Trophoblast cell (in vitro differentiated cells and primary cell): ENCODE measurements at regions not wholly inside any gene's neighbourhood (a gene's known extent, or its start where the extent isn't known, plus 50 kb on each side); places are given as distances from the start of the nearest gene placed in this dataset.

ENCODE experiments used
- DNase-seq, 2 donors: peaks; one replicate each; pipeline ENCODE4 v3.0.0-alpha.2; 2016
- H2AFZ ChIP-seq: 2 replicates; pipeline ENCODE4 v1.6.1; 2013; ENCODE audit warnings: low read length, moderate library complexity, mild to moderate bottlenecking; ENCODE audit not compliant: insufficient read depth, poor library complexity
- H2AK5ac ChIP-seq: 2 replicates; pipeline ENCODE4 v1.6.1; 2013; ENCODE audit warnings: mild to moderate bottlenecking, low read length
- H2BK120ac ChIP-seq: 2 replicates; pipeline ENCODE4 v1.6.1; 2013; ENCODE audit warnings: low read length, mild to moderate bottlenecking, moderate library complexity; ENCODE audit not compliant: insufficient read depth, poor library complexity
- H2BK12ac ChIP-seq: 2 replicates; pipeline ENCODE4 v1.6.1; 2013; ENCODE audit warnings: mild to moderate bottlenecking, low read length, moderate library complexity
- H2BK5ac ChIP-seq: 2 replicates; pipeline ENCODE4 v1.6.1; 2013; ENCODE audit warnings: low read length, low read depth, moderate library complexity, mild to moderate bottlenecking; ENCODE audit not compliant: poor library complexity
- H3K14ac ChIP-seq: 2 replicates; pipeline ENCODE4 v1.6.1; 2013; ENCODE audit warnings: mild to moderate bottlenecking, low read length
- H3K18ac ChIP-seq: 2 replicates; pipeline ENCODE4 v1.6.1; 2013; ENCODE audit warnings: mild to moderate bottlenecking, low read length
- H3K23ac ChIP-seq: 2 replicates; pipeline ENCODE4 v1.6.1; 2013; ENCODE audit warnings: low read length
- H3K27ac ChIP-seq: 2 replicates; pipeline ENCODE4 v1.5.1; 2013; ENCODE audit warnings: low read depth, mild to moderate bottlenecking, inconsistent platforms, low read length, moderate library complexity
- H3K27me3 ChIP-seq: 2 replicates; pipeline ENCODE4 v1.6.1; 2013; ENCODE audit warnings: inconsistent platforms, mild to moderate bottlenecking, low read length, moderate library complexity; ENCODE audit not compliant: insufficient read depth
- H3K36me3 ChIP-seq, 2 experiments: 1 replicate in 1 of 2; 2 replicates in 1 of 2; pipeline ENCODE4 v1.6.1; 2013; ENCODE audit warnings: low read length in 2 of 2, mild to moderate bottlenecking in 2 of 2, moderate library complexity in 1 of 2; ENCODE audit not compliant: insufficient read depth in 2 of 2, control insufficient read depth in 1 of 2
- H3K4ac ChIP-seq: 2 replicates; pipeline ENCODE4 v1.6.1; 2013; ENCODE audit warnings: low read depth, mild to moderate bottlenecking, low read length, moderate library complexity
- H3K4me1 ChIP-seq, 2 experiments: 1 replicate in 1 of 2; 2 replicates in 1 of 2; pipeline ENCODE4 v1.6.1; 2013; ENCODE audit warnings: low read length in 2 of 2, mild to moderate bottlenecking in 2 of 2, moderate library complexity in 1 of 2; ENCODE audit not compliant: insufficient read depth in 2 of 2, control insufficient read depth in 1 of 2
- H3K4me2 ChIP-seq: 2 replicates; pipeline ENCODE4 v1.6.1; 2013; ENCODE audit warnings: inconsistent platforms, mild to moderate bottlenecking, low read length, moderate library complexity
- H3K4me3 ChIP-seq: 2 replicates; pipeline ENCODE4 v1.5.1; 2013; ENCODE audit warnings: mild to moderate bottlenecking, low read depth, low read length, inconsistent platforms
- H3K79me1 ChIP-seq: one replicate; pipeline ENCODE4 v1.6.1; 2013; ENCODE audit warnings: low read length
- H3K79me2 ChIP-seq: 2 replicates; pipeline ENCODE4 v1.6.1; 2013; ENCODE audit warnings: low read length, mild to moderate bottlenecking; ENCODE audit not compliant: control insufficient read depth, insufficient read depth, poor library complexity
- H3K9ac ChIP-seq: 2 replicates; pipeline ENCODE4 v1.6.1; 2013; ENCODE audit warnings: mild to moderate bottlenecking, low read length
- H3K9me3 ChIP-seq: 2 replicates; pipeline ENCODE4 v1.6.1; 2013; ENCODE audit warnings: low read depth, mild to moderate bottlenecking, control low read depth, inconsistent platforms, low read length; ENCODE audit not compliant: insufficient read depth
- H4K12ac ChIP-seq: 2 replicates; pipeline ENCODE4 v1.6.1; 2013; ENCODE audit warnings: low read depth, mild to moderate bottlenecking, low read length, moderate library complexity
- H4K8ac ChIP-seq: 2 replicates; pipeline ENCODE4 v1.6.1; 2013; ENCODE audit warnings: low read depth, mild to moderate bottlenecking, low read length, moderate library complexity
- H4K91ac ChIP-seq: one replicate; pipeline ENCODE4 v1.6.1; 2013; ENCODE audit warnings: low read depth, mild to moderate bottlenecking, low read length, moderate library complexity
- whole genome bisulfite sequencing: extraction: QIAGEN DNeasy Blood & Tissue Kit; methylation state at CpG from one replicate; pipeline ENCODE4 v1.1.7; 2013; ENCODE audit warnings: missing lambda C conversion rate; ENCODE audit not compliant: insufficient read length, insufficient coverage; ENCODE audit errors: extremely low coverage; 5-methylcytosine and 5-hydroxymethylcytosine counted together

- no peak overlapping the region for H3K4me2 ChIP-seq
- no peak overlapping the region for H3K9ac ChIP-seq
- no peak overlapping the region for H3K4me3 ChIP-seq
- no peak overlapping the region for H2BK12ac ChIP-seq
- no peak overlapping the region for H2BK5ac ChIP-seq
- no peak overlapping the region for H4K12ac ChIP-seq
- no peak overlapping the region for H3K18ac ChIP-seq
- peak in 1 of 2 donors; percentile 33 for DNase-seq
- no peaks in the 10 kb centered on the region for H3K9me3 ChIP-seq
- H3K79me2 ChIP-seq = no peaks in the 10 kb centered on the region
- H3K27ac ChIP-seq = no peak overlapping the region
- H3K79me1 ChIP-seq = no peaks in the 10 kb centered on the region
- H3K36me3 ChIP-seq = no peaks in the 10 kb centered on the region
- H3K14ac ChIP-seq = no peak overlapping the region
- H4K8ac ChIP-seq = no peak overlapping the region
- no peaks in the 10 kb centered on the region for H3K27me3 ChIP-seq
- H2AK5ac ChIP-seq = no peak overlapping the region
- H2AFZ ChIP-seq = no peak overlapping the region
- H3K4me1 ChIP-seq = no peaks in the 10 kb centered on the region
- no peak overlapping the region for H4K91ac ChIP-seq
- H3K23ac ChIP-seq = no peak overlapping the region
- H3K4ac ChIP-seq = no peak overlapping the region
- H2BK120ac ChIP-seq = no peak overlapping the region
Observed at GRCh38 chr17:54028986-54029580, 206.4 kb downstream of the KIF2B start.

- Histone ChIP-seq H3K4me1 (no peaks in the 10 kb centered on the region), H4K91ac (no peak overlapping the region), H2AK5ac (no peak overlapping the region)
Observed at GRCh38 chr17:54029986-54030385, 207.3 kb downstream of the KIF2B start.

GRCh38 chr17:54046570-54046969 lies 223.8 kb downstream of the KIF2B start:
- no peak for DNase-seq
- Histone ChIP-seq H3K4me3 (no peak overlapping the region), H3K27me3 (no peaks in the 10 kb centered on the region), H2AK5ac (no peak overlapping the region), H2AFZ (no peak overlapping the region), H3K4me1 (no peaks in the 10 kb centered on the region), H3K4ac (no peak overlapping the region), H3K14ac (no peak overlapping the region), H3K27ac (no peak overlapping the region), H3K9me3 (peaks cover 6% of the 10 kb centered on the region), H3K79me2 (no peaks in the 10 kb centered on the region), H3K18ac (no peak overlapping the region), H3K23ac (no peak overlapping the region), H2BK120ac (no peak overlapping the region), H2BK5ac (no peak overlapping the region), H4K8ac (no peak overlapping the region), H3K36me3 (no peaks in the 10 kb centered on the region), H3K4me2 (no peak overlapping the region), H4K91ac (no peak overlapping the region), H4K12ac (no peak overlapping the region), H3K9ac (no peak overlapping the region), H2BK12ac (no peak overlapping the region), H3K79me1 (no peaks in the 10 kb centered on the region)
- no CpG with 5 or more reads among the region's 1 CpG for WGBS

More at GRCh38 chr17:54029986-54030385, 207.3 kb downstream of the KIF2B start:
- Histone ChIP-seq H2BK120ac (no peak overlapping the region), H3K27ac (no peak overlapping the region), H2BK12ac (no peak overlapping the region), H2AFZ (no peak overlapping the region), H3K4me3 (no peak overlapping the region), H3K4ac (no peak overlapping the region), H3K79me2 (no peaks in the 10 kb centered on the region), H3K14ac (no peak overlapping the region), H3K23ac (no peak overlapping the region), H4K12ac (no peak overlapping the region), H3K18ac (no peak overlapping the region), H3K36me3 (no peaks in the 10 kb centered on the region), H3K9me3 (no peaks in the 10 kb centered on the region), H3K9ac (no peak overlapping the region), H3K27me3 (no peaks in the 10 kb centered on the region), H2BK5ac (no peak overlapping the region), H3K79me1 (no peaks in the 10 kb centered on the region), H4K8ac (no peak overlapping the region), H3K4me2 (no peak overlapping the region)
- WGBS = no CpG with 5 or more reads among the region's 5 CpGs
- no peak for DNase-seq

- Histone ChIP-seq H3K18ac (no peak overlapping the region), H4K91ac (peak overlapping the region; percentile 14), H3K9me3 (no peaks in the 10 kb centered on the region), H2BK5ac (peak overlapping the region; percentile 63), H4K12ac (no peak overlapping the region), H3K4me2 (no peak overlapping the region), H3K23ac (no peak overlapping the region), H3K9ac (no peak overlapping the region), H3K4ac (no peak overlapping the region), H3K79me2 (no peaks in the 10 kb centered on the region), H3K27me3 (no peaks in the 10 kb centered on the region), H3K4me3 (no peak overlapping the region), H3K79me1 (no peaks in the 10 kb centered on the region), H3K4me1 (no peaks in the 10 kb centered on the region), H2AK5ac (no peak overlapping the region), H4K8ac (no peak overlapping the region), H2AFZ (no peak overlapping the region), H3K36me3 (no peaks in the 10 kb centered on the region), H3K27ac (peak overlapping the region; percentile 34), H2BK12ac (no peak overlapping the region), H3K14ac (no peak overlapping the region), H2BK120ac (no peak overlapping the region)
- peak in 1 of 2 donors; percentile 15 for DNase-seq
- WGBS = no CpG with 5 or more reads among the region's 1 CpG
Observed at GRCh38 chr17:54063639-54064038, 240.9 kb downstream of the KIF2B start.
